ENCODE measurements at regions not wholly inside any gene's neighbourhood (a gene's known extent, or its start where the extent isn't known, plus 50 kb on each side); places are given as distances from the start of the nearest gene placed in this dataset.

DNA sequence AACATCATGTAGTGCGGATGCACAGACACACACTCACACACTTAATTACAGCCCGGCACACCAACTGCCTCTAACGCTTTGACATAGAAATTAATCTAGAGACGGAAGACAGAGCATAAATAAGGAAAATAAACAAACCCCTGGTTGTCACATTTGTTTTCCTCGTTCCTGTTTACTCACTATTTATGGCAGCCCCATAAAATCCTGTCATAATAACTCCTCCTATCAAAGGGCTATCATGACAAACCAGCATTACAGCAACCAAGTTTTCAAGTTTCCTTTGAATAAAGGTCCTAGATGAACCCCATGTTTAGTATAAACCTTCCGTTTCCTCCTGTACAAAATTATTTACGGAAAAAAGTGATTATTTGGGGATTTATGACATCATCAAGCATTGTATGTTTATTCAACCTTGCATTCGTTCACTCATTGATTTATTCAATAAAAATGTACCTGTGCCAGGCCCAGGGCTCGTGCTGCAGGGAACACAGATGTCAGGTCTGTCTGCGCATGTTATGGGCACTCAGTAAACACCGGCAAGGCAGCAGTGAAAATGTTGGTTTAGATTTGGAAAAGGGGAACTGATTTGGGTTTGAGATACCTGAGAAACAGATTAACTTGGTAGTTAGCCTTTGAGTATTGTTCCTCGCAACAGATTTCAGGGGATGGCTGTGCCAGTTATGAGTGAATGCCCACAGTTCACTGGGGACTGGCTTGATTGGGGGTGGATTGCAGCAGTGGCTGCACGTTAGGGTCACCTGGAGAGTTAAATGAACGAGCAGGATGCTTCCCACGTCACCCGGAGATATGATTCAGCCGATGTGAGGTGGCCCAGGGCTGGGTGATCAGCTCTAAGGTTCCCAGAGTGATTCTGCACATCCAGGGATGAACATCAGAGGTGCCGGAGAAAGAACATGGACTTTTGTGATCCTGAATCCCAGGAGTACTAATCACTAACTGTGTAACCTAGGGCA lies 295.3 kb upstream of the FOXQ1 start (continued):
- TF ChIP-seq POLR2AphosphoS5 (IDR thresholded peaks at IDR 0.05; ENCODE audit: low read length), result no peak
- TF ChIP-seq MTA2 (IDR thresholded peaks at IDR 0.05; ENCODE audit: low read depth), result no peak
- no peak for TF ChIP-seq POU2F2 (IDR thresholded peaks at IDR 0.05; ENCODE audit: borderline replicate concordance, low read depth, low read length)
- TF ChIP-seq LARP7 (IDR thresholded peaks at IDR 0.05), result no peak
- no peak for TF ChIP-seq RFX5 (IDR thresholded peaks at IDR 0.05; ENCODE audit: low read depth, low read length)

DNA sequence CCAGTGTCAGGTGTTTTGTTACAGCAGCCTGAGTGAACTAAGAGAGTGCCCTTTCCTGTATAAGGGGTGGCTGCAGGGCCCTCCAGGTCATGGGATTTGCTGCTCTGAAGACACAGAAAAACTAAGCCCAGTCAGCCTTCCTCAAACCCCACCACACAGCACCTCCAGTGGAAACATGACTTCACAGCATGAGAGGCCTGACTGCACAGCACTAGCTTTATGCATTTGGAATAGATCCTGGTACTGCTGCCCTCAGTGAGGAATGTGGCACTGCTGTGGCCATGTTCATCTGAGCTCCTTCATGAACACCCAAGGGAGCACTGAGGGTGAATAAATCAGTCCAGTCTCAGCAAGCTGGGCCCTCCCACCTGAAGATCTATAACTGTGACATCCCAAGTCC lies 296.1 kb upstream of the FOXQ1 start:
- Histone ChIP-seq H2AFZ (ENCODE audit: control insufficient read depth, low read depth, low read length) (no peak overlapping the region), H3K4me1 (ENCODE audit: control insufficient read depth, insufficient read depth, low read length) (peaks cover 14% of the 10 kb centered on the region), H3K4me2 (ENCODE audit: control insufficient read depth, insufficient read depth) (no peak overlapping the region), H3K4me3 (no peak overlapping the region), H3K27me3 (replicated peaks in 1 of 2; ENCODE audit: control insufficient read depth in 2 of 2, insufficient read depth in 2 of 2, low read length in 1 of 2) (no peaks in the 10 kb centered on the region), H3K36me3 (ENCODE audit: control insufficient read depth in 2 of 2, insufficient read depth in 2 of 2, low read length in 1 of 2) (no peaks in the 10 kb centered on the region), H3K9ac (ENCODE audit: control insufficient read depth, insufficient read depth, low read length) (no peak overlapping the region), H3K9me3 (replicated peaks; ENCODE audit: control insufficient read depth, insufficient read depth, low read length) (peaks cover 3% of the 10 kb centered on the region; the same call in 1 of the 3 replicates), H3K79me2 (ENCODE audit: control insufficient read depth, insufficient read depth, low read length) (no peaks in the 10 kb centered on the region), H3K27ac (ENCODE audit: control insufficient read depth, insufficient read depth) (no peak overlapping the region), H4K20me1 (ENCODE audit: control insufficient read depth, insufficient read depth) (no peaks in the 10 kb centered on the region)
- ChIA-PET SMC1A (ENCODE audit: uncharacterized antibody, unreplicated experiment) (no interaction called here), CTCF (no interaction called here), POLR2A (no interaction called here), RAD21 (ENCODE audit: unreplicated experiment) (no interaction called here)
- TF ChIP-seq WRNIP1 (IDR thresholded peaks at IDR 0.05; ENCODE audit: borderline replicate concordance, low read depth, low read length) (no peak), RCOR1 (conservative IDR thresholded peaks at IDR 0.05; ENCODE audit: low read depth, low read length) (no peak), ZNF274 (IDR thresholded peaks at IDR 0.05; ENCODE audit: insufficient read depth, insufficient read length) (no peak)
- TF ChIP-seq, protein P1, sequence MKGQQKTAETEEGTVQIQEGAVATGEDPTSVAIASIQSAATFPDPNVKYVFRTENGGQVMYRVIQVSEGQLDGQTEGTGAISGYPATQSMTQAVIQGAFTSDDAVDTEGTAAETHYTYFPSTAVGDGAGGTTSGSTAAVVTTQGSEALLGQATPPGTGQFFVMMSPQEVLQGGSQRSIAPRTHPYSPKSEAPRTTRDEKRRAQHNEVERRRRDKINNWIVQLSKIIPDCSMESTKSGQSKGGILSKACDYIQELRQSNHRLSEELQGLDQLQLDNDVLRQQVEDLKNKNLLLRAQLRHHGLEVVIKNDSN (IDR thresholded peaks at IDR 0.05; ENCODE audit: borderline replicate concordance, extremely low read length, insufficient read depth, low read depth, low read length), result no peak
- TF ChIP-seq, protein P2, sequence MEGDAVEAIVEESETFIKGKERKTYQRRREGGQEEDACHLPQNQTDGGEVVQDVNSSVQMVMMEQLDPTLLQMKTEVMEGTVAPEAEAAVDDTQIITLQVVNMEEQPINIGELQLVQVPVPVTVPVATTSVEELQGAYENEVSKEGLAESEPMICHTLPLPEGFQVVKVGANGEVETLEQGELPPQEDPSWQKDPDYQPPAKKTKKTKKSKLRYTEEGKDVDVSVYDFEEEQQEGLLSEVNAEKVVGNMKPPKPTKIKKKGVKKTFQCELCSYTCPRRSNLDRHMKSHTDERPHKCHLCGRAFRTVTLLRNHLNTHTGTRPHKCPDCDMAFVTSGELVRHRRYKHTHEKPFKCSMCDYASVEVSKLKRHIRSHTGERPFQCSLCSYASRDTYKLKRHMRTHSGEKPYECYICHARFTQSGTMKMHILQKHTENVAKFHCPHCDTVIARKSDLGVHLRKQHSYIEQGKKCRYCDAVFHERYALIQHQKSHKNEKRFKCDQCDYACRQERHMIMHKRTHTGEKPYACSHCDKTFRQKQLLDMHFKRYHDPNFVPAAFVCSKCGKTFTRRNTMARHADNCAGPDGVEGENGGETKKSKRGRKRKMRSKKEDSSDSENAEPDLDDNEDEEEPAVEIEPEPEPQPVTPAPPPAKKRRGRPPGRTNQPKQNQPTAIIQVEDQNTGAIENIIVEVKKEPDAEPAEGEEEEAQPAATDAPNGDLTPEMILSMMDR (IDR thresholded peaks at IDR 0.05 in 2 of 3, conservative IDR thresholded peaks at IDR 0.05 in 1 of 3; ENCODE audit: control insufficient read depth in 2 of 3, extremely low read depth in 1 of 3, insufficient read depth in 1 of 3, low read depth in 3 of 3, low read length in 3 of 3), result peak in 2 of 3 experiments; percentile 12 to 15; a peak in 2 of 6 replicates
- intact Hi-C loops (cut with micrococcal nuclease; ENCODE audit: unreplicated experiment), result no loop called here
- DNase-seq (ENCODE audit: low read depth, low spot score), result no peak
- BruUV-seq (replicated peaks), result no TSS peak
- FAIRE-seq, result no peak
- in situ Hi-C loops (cut with MboI), result no loop called here
- no peak for ATAC-seq

Data from GM12878 (cell line).